ENCODE measurements at regions not wholly inside any gene's neighbourhood (a gene's known extent, or its start where the extent isn't known, plus 50 kb on each side); places are given as distances from the start of the nearest gene placed in this dataset.
"Not testable (repeated sequence)": the region's sequence is repeated elsewhere in the genome, so short reads cannot be mapped to it uniquely, and the experiment has no call there.

DNA sequence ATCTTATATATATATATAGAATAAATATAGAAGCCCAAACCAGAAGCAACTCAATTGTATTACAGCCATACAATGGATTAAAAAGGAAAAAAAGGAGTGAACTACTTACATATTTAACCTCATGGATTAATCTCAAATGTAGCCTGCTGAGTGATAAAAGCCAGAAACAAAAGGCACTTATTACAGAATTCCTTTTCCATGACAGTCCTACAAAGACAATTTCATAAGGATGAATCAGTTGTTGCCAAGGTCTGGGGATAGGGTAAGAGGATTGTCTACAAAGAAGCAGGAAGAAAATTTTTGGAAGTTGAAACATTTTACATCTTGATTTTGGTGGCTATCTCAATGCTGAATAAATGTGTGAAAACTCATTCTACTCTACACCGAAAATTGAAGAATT is 103.9 kb upstream of the DCC start:
- Histone ChIP-seq H2AFZ (no peak overlapping the region), H3K4me3 (ENCODE audit: low read depth, low read length) (no peak overlapping the region), H3K79me2 (no peaks in the 10 kb centered on the region), H3K36me3 (ENCODE audit: control insufficient read depth, insufficient read depth, low read length) (no peaks in the 10 kb centered on the region), H3K27me3 (ENCODE audit: control insufficient read depth, insufficient read depth, low read length) (no peaks in the 10 kb centered on the region), H3K27ac (no peak overlapping the region), H3K9me3 (ENCODE audit: control insufficient read depth, low read length) (no peaks in the 10 kb centered on the region), H3K9ac (no peak overlapping the region), H3K4me1 (peaks cover 2% of the 10 kb centered on the region), H3K4me2 (ENCODE audit: low read length) (no peak overlapping the region)
- TF ChIP-seq, protein P1, sequence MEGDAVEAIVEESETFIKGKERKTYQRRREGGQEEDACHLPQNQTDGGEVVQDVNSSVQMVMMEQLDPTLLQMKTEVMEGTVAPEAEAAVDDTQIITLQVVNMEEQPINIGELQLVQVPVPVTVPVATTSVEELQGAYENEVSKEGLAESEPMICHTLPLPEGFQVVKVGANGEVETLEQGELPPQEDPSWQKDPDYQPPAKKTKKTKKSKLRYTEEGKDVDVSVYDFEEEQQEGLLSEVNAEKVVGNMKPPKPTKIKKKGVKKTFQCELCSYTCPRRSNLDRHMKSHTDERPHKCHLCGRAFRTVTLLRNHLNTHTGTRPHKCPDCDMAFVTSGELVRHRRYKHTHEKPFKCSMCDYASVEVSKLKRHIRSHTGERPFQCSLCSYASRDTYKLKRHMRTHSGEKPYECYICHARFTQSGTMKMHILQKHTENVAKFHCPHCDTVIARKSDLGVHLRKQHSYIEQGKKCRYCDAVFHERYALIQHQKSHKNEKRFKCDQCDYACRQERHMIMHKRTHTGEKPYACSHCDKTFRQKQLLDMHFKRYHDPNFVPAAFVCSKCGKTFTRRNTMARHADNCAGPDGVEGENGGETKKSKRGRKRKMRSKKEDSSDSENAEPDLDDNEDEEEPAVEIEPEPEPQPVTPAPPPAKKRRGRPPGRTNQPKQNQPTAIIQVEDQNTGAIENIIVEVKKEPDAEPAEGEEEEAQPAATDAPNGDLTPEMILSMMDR (IDR thresholded peaks at IDR 0.05), result no peak

DNA sequence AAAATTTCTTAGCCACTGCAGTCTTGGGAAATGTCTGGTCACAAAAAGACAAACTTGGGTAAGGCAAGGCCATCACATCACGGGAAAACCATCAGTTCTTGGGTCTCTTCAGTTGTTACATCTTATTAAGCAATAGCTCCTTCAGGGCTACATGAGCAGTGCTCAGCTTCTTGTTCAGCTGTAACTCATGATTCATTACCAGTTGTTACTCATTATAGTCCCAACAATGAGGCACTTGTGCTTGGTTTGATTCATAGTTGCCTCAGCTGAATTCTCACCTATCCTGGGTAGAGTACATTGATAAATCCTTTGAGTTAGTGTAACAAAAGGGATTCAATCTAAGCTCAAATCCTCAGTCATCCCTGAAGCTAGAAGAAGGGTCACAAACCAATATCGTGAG is 102.4 kb upstream of the DCC start:
- Histone ChIP-seq H3K4me1 (no peaks in the 10 kb centered on the region), H3K79me2 (no peaks in the 10 kb centered on the region), H3K36me3 (ENCODE audit: control insufficient read depth, insufficient read depth, low read length) (no peaks in the 10 kb centered on the region), H2AFZ (no peak overlapping the region), H3K9ac (no peak overlapping the region), H3K27me3 (ENCODE audit: control insufficient read depth, insufficient read depth, low read length) (no peaks in the 10 kb centered on the region), H3K4me3 (ENCODE audit: low read depth, low read length) (no peak overlapping the region), H3K27ac (no peak overlapping the region), H3K4me2 (ENCODE audit: low read length) (no peak overlapping the region), H3K9me3 (ENCODE audit: control insufficient read depth, low read length) (no peaks in the 10 kb centered on the region)
- TF ChIP-seq, protein P1 (IDR thresholded peaks at IDR 0.05), result no peak

DNA sequence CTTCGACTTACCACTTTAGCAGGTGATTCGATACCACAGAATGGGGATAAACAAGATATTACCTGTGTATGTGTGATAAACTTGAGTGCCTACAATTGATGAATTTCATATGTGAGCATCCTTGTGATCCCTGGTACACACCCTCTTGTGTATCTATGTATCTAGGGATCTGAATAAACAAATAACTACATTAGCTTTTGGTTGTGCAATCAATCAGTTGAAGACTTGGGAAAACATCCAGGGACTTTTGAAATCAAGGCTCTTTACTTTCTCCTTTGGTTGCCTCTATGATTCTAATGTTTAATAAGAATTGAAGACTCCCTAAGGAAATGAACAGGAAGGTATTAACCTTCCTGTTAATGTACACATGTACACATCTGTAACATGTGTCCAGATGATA is 97.3 kb upstream of the DCC start:
- Histone ChIP-seq H3K4me2 (ENCODE audit: low read length) (no peak overlapping the region), H2AFZ (no peak overlapping the region)

DNA sequence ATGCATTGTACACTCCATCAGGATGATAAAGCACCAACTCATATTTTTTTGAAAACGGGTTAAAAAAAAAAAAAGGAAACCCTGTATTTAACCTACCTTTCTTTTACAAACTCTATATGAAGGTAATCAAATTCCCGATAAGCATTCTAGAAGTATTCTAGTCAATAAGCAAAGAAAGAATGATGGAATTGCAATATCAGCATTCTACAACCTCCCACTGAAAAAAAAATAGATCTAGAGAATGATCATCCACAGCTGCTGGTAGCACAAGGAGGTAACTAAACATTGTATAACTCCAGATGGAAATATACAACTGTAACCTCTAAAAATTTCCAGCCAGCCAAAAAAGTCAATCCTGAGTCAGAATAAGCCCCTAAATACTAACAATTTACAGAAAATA is 95.3 kb upstream of the DCC start:
- Histone ChIP-seq H3K4me2 (ENCODE audit: low read length) (no peak overlapping the region), H2AFZ (no peak overlapping the region), H3K79me2 (no peaks in the 10 kb centered on the region), H3K27me3 (ENCODE audit: control insufficient read depth, insufficient read depth, low read length) (no peaks in the 10 kb centered on the region), H3K36me3 (ENCODE audit: control insufficient read depth, insufficient read depth, low read length) (no peaks in the 10 kb centered on the region), H3K4me3 (ENCODE audit: low read depth, low read length) (no peak overlapping the region), H3K27ac (no peak overlapping the region), H3K9ac (no peak overlapping the region), H3K9me3 (ENCODE audit: control insufficient read depth, low read length) (no peaks in the 10 kb centered on the region), H3K4me1 (no peaks in the 10 kb centered on the region)
- TF ChIP-seq, protein P1 (IDR thresholded peaks at IDR 0.05), result no peak

More for the DNA sequence above, 97.3 kb upstream of the DCC start:
- Histone ChIP-seq H3K4me1 (no peaks in the 10 kb centered on the region), H3K36me3 (ENCODE audit: control insufficient read depth, insufficient read depth, low read length) (no peaks in the 10 kb centered on the region), H3K9me3 (ENCODE audit: control insufficient read depth, low read length) (no peaks in the 10 kb centered on the region), H3K27ac (no peak overlapping the region), H3K9ac (no peak overlapping the region), H3K79me2 (no peaks in the 10 kb centered on the region), H3K4me3 (ENCODE audit: low read depth, low read length) (no peak overlapping the region), H3K27me3 (ENCODE audit: control insufficient read depth, insufficient read depth, low read length) (no peaks in the 10 kb centered on the region)
- TF ChIP-seq, protein P1 (IDR thresholded peaks at IDR 0.05), result no peak

DNA sequence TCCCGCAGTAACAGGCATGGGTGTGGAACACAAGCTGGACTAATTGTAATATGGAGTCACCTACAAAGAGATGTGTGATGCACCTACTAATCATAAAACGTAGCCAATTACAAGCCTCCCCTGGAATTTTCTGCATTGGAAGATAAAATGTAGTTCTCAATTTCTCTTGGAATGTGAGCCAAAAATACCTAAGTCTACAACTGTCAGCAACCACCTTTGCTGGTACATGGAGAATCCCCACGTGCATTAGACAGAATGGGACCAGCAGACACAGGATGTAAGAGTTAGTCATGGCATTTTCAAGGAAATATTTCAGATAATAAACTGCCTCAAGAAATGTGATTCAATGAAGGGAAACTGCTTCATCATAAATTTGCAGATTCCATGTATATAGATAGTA is 85.6 kb upstream of the DCC start:
- TF ChIP-seq, protein P1 (IDR thresholded peaks at IDR 0.05), result no peak
- Histone ChIP-seq H3K9me3 (ENCODE audit: control insufficient read depth, low read length) (no peaks in the 10 kb centered on the region), H3K27me3 (ENCODE audit: control insufficient read depth, insufficient read depth, low read length) (no peaks in the 10 kb centered on the region), H3K4me3 (ENCODE audit: low read depth, low read length) (no peak overlapping the region), H3K9ac (no peak overlapping the region), H3K36me3 (ENCODE audit: control insufficient read depth, insufficient read depth, low read length) (no peaks in the 10 kb centered on the region), H3K79me2 (no peaks in the 10 kb centered on the region), H3K4me2 (ENCODE audit: low read length) (no peak overlapping the region), H3K27ac (no peak overlapping the region), H3K4me1 (no peaks in the 10 kb centered on the region), H2AFZ (no peak overlapping the region)

DNA sequence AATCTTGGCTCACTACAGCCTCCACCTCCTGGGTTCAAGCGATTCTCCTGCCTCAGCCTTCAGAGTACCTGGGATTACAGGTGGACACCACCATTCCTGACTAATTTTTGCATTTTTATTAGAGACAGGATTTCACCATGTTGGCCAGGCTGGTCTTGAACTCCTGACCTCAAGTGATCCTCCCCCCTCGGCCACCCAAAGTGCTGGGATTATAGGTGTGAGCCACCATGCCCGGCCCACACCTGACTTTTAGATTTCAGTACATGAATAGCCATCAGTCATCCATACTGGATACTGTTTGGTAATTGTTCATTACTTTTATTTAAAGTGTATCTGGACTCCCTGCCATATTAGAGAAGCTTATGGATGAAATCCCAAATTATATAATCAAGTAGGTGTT is 82.6 kb upstream of the DCC start:
- H3K36me3 ChIP-seq (ENCODE audit: control insufficient read depth, insufficient read depth, low read length); H3K79me2 ChIP-seq; H3K27ac ChIP-seq; H2AFZ ChIP-seq; H3K27me3 ChIP-seq (ENCODE audit: control insufficient read depth, insufficient read depth, low read length); H3K4me2 ChIP-seq (ENCODE audit: low read length); H3K4me1 ChIP-seq; H3K9ac ChIP-seq; H3K4me3 ChIP-seq (ENCODE audit: low read depth, low read length); H3K9me3 ChIP-seq (ENCODE audit: control insufficient read depth, low read length): not testable (repeated sequence)

Measured in parathyroid adenoma (tissue), 2 donors.